C4-2B (cell line): ENCODE measurements at regions not wholly inside any gene's neighbourhood (a gene's known extent, or its start where the extent isn't known, plus 50 kb on each side); places are given as distances from the start of the nearest gene placed in this dataset.

Experiments used
- CTCF ChIP-seq: fragments of 450-650 bp; conservative IDR thresholded peaks from 2 replicates; pipeline ENCODE4 v1.5.1; 2017; ENCODE audit warnings: mild to moderate bottlenecking
- ZFX ChIP-seq: fragments of 450-650 bp; IDR thresholded peaks from 2 replicates; pipeline ENCODE4 v1.6.1; 2017

- TF ChIP-seq CTCF (no peak), ZFX (no peak)
Measured at GRCh38 chr13:90188351-90188636, 1159.2 kb upstream of the MIR17HG start.
